PFSK-1 (cell line): ENCODE measurements at regions not wholly inside any gene's neighbourhood (a gene's known extent, or its start where the extent isn't known, plus 50 kb on each side); places are given as distances from the start of the nearest gene placed in this dataset.

ENCODE experiments used
- FOXP2 ChIP-seq: optimal IDR thresholded peaks from 2 replicates; pipeline ENCODE3; 2011; ENCODE audit warnings: borderline replicate concordance, control low read depth, inconsistent platforms; ENCODE audit not compliant: insufficient read depth; ENCODE audit errors: extremely low read length, extremely low read depth
- POLR2AphosphoS5 ChIP-seq: IDR thresholded peaks from 2 replicates; pipeline ENCODE4 v1.6.1; 2012; ENCODE audit warnings: low read depth, mild to moderate bottlenecking, control low read depth, low read length, moderate library complexity
- REST ChIP-seq, 2 experiments: IDR thresholded peaks; 2 replicates each; pipeline versions ENCODE4 v1.6.1 to v1.8.0; 2011 to 2012; ENCODE audit warnings: low read depth in 2 of 2, low read length in 2 of 2, control low read depth in 1 of 2, inconsistent platforms in 1 of 2, mild to moderate bottlenecking in 1 of 2, moderate library complexity in 1 of 2; ENCODE audit not compliant: insufficient read depth in 1 of 2
- SIN3A ChIP-seq: IDR thresholded peaks from 2 replicates; pipeline ENCODE4 v1.6.1; 2012; ENCODE audit warnings: mild to moderate bottlenecking, low read length, moderate library complexity, borderline replicate concordance; ENCODE audit not compliant: insufficient read depth
- TAF1 ChIP-seq: IDR thresholded peaks from 2 replicates; pipeline ENCODE4 v1.6.1; 2012; ENCODE audit warnings: low read length, control low read depth, borderline replicate concordance; ENCODE audit not compliant: insufficient read depth

GRCh38 chr1:93769777-93770176 lies 88.1 kb upstream of the BCAR3 start:
- TF ChIP-seq REST (IDR thresholded peaks at IDR 0.05; ENCODE audit: insufficient read depth in 1 of 2, low read depth in 2 of 2, low read length in 2 of 2) (no peak), TAF1 (no peak), POLR2AphosphoS5 (no peak), FOXP2 (no peak), SIN3A (no peak)

- TF ChIP-seq TAF1 (no peak), SIN3A (no peak), REST (IDR thresholded peaks at IDR 0.05; ENCODE audit: insufficient read depth in 1 of 2, low read depth in 2 of 2, low read length in 2 of 2) (no peak), POLR2AphosphoS5 (no peak), FOXP2 (no peak)
These were observed 86.8 kb upstream of the BCAR3 start for GRCh38 chr1:93768380-93768863.

- no peak for TF ChIP-seq FOXP2
- TF ChIP-seq REST (IDR thresholded peaks at IDR 0.05; ENCODE audit: insufficient read depth in 1 of 2, low read depth in 2 of 2, low read length in 2 of 2) = 0 out of 4 replicates have a peak, but pooled peaks of 1 of the 2 experiments have one; percentile 9
These were observed 84.8 kb upstream of the BCAR3 start for GRCh38 chr1:93766451-93766850.

- TF ChIP-seq TAF1 (no peak), REST (IDR thresholded peaks at IDR 0.05; ENCODE audit: insufficient read depth in 1 of 2, low read depth in 2 of 2, low read length in 2 of 2) (no peak), FOXP2 (no peak), POLR2AphosphoS5 (no peak), SIN3A (no peak)
These were observed 83.5 kb upstream of the BCAR3 start for GRCh38 chr1:93765099-93765498.

- TF ChIP-seq FOXP2 = no peak
- no peak for TF ChIP-seq SIN3A
- no peak for TF ChIP-seq REST (IDR thresholded peaks at IDR 0.05; ENCODE audit: insufficient read depth in 1 of 2, low read depth in 2 of 2, low read length in 2 of 2)
- TF ChIP-seq TAF1 = no peak
These were observed 82.7 kb upstream of the BCAR3 start for GRCh38 chr1:93764366-93764750.
